GM04504 (cell line): ENCODE measurements at regions not wholly inside any gene's neighbourhood (a gene's known extent, or its start where the extent isn't known, plus 50 kb on each side); places are given as distances from the start of the nearest gene placed in this dataset.

Experiments
- DNase-seq: peaks from one replicate; pipeline ENCODE4 v3.0.0-alpha.2; 2012; ENCODE audit warnings: low read depth

- DNase-seq: no peak
These were observed 242.3 kb upstream of the SP8 start for GRCh38 chr7:21029006-21029405.

- DNase-seq: no peak
These were observed 243.7 kb upstream of the SP8 start for GRCh38 chr7:21030237-21030871.

GRCh38 chr7:21041252-21041651, 254.6 kb upstream of the SP8 start:
- DNase-seq: no peak

- no peak for DNase-seq
These were observed 255.0 kb upstream of the SP8 start for GRCh38 chr7:21041666-21042065.

- DNase-seq: no peak
These were observed 257.7 kb upstream of the SP8 start for GRCh38 chr7:21044384-21044783.

- no peak for DNase-seq
These were observed 258.4 kb upstream of the SP8 start for GRCh38 chr7:21044913-21045568.

GRCh38 chr7:21051865-21052264, 265.2 kb upstream of the SP8 start:
- DNase-seq: no peak

GRCh38 chr7:21054427-21055112, 267.9 kb upstream of the SP8 start:
- DNase-seq: no peak

- DNase-seq: no peak
These were observed 272.4 kb upstream of the SP8 start for GRCh38 chr7:21059069-21059468.

GRCh38 chr7:21063106-21063505, 276.4 kb upstream of the SP8 start:
- no peak for DNase-seq

- no peak for DNase-seq
These were observed 278.3 kb upstream of the SP8 start for GRCh38 chr7:21064698-21065648.

GRCh38 chr7:21066221-21066620, 279.5 kb upstream of the SP8 start:
- DNase-seq: no peak

- no peak for DNase-seq
These were observed 280.5 kb upstream of the SP8 start for GRCh38 chr7:21067216-21067615.

- no peak for DNase-seq
These were observed 283.9 kb upstream of the SP8 start for GRCh38 chr7:21070571-21071090.

GRCh38 chr7:21071561-21072501, 285.1 kb upstream of the SP8 start:
- DNase-seq: no peak

- DNase-seq: no peak
These were observed 289.4 kb upstream of the SP8 start for GRCh38 chr7:21076054-21076453.

GRCh38 chr7:21076574-21076973, 289.9 kb upstream of the SP8 start:
- DNase-seq: no peak

- no peak for DNase-seq
These were observed 290.9 kb upstream of the SP8 start for GRCh38 chr7:21077602-21078001.

- no peak for DNase-seq
These were observed 297.6 kb upstream of the SP8 start for GRCh38 chr7:21084286-21084685.

GRCh38 chr7:21086688-21087087, 300.0 kb upstream of the SP8 start:
- no peak for DNase-seq

GRCh38 chr7:21089653-21090052, 303.0 kb upstream of the SP8 start:
- DNase-seq: no peak
